Smooth muscle cell (in vitro differentiated cells): ENCODE measurements at regions not wholly inside any gene's neighbourhood (a gene's known extent, or its start where the extent isn't known, plus 50 kb on each side); places are given as distances from the start of the nearest gene placed in this dataset.

Experiments used
- DNase-seq: peaks from one replicate; lab custom pipeline; 2025; ENCODE audit not compliant: unreplicated experiment; lab: John Stamatoyannopoulos, UW
- H2AFZ ChIP-seq: fragments of 200-600 bp; sonication (generic); 2 replicates; pipeline ENCODE4 v1.6.0; 2016; ENCODE audit warnings: antibody characterized with exemption, low read depth, mild to moderate bottlenecking
- H3F3A ChIP-seq: fragments of 200-600 bp; sonication (generic); 2 replicates; pipeline ENCODE4 v1.6.0; 2017; ENCODE audit warnings: antibody characterized with exemption, low read depth
- H3K27ac ChIP-seq: fragments of 200-600 bp; sonication (generic); 2 replicates; pipeline ENCODE4 v1.5.1; 2016; ENCODE audit warnings: low read depth, mild to moderate bottlenecking
- H3K27me3 ChIP-seq: fragments of 200-600 bp; sonication (generic); 2 replicates; pipeline ENCODE4 v1.6.1; 2016; ENCODE audit warnings: low read depth, mild to moderate bottlenecking
- H3K36me3 ChIP-seq: fragments of 200-600 bp; sonication (generic); 2 replicates; pipeline ENCODE4 v1.5.1; 2016; ENCODE audit warnings: low read depth
- H3K4me1 ChIP-seq: fragments of 200-600 bp; sonication (generic); 2 replicates; pipeline ENCODE4 v1.5.1; 2016; ENCODE audit warnings: low read depth
- H3K4me2 ChIP-seq: fragments of 200-600 bp; sonication (generic); 2 replicates; pipeline ENCODE4 v1.6.0; 2016; ENCODE audit warnings: mild to moderate bottlenecking
- H3K4me3 ChIP-seq: fragments of 200-600 bp; sonication (generic); 2 replicates; pipeline ENCODE4 v1.5.1; 2016; ENCODE audit warnings: mild to moderate bottlenecking
- H3K79me2 ChIP-seq: fragments of 200-600 bp; sonication (generic); 2 replicates; pipeline ENCODE4 v1.6.0; 2016; ENCODE audit warnings: low read depth, mild to moderate bottlenecking
- H3K9ac ChIP-seq: fragments of 200-600 bp; sonication (generic); 2 replicates; pipeline ENCODE4 v1.6.0; 2016; ENCODE audit warnings: low read depth
- H3K9me3 ChIP-seq: fragments of 200-600 bp; sonication (generic); replicated peaks from 2 replicates; pipeline ENCODE4 v1.5.1; 2016; ENCODE audit warnings: low read depth
- H4K20me1 ChIP-seq: fragments of 200-600 bp; sonication (generic); 2 replicates; pipeline ENCODE4 v1.6.0; 2016; ENCODE audit warnings: low read depth
- WGBS: methylation state at CpG from one replicate; pipeline ENCODE4 v1.1.7; 2016; ENCODE audit warnings: low lambda C conversion rate; 5-methylcytosine and 5-hydroxymethylcytosine counted together
- TF ChIP-seq, protein P1 (sequence below): fragments of 200-600 bp; sonication (generic); IDR thresholded peaks from 2 replicates; pipeline ENCODE4 v1.5.1; 2017; ENCODE audit warnings: borderline replicate concordance, mild to moderate bottlenecking, antibody characterized with exemption; ENCODE audit not compliant: insufficient read depth, poor library complexity, severe bottlenecking

DNA sequence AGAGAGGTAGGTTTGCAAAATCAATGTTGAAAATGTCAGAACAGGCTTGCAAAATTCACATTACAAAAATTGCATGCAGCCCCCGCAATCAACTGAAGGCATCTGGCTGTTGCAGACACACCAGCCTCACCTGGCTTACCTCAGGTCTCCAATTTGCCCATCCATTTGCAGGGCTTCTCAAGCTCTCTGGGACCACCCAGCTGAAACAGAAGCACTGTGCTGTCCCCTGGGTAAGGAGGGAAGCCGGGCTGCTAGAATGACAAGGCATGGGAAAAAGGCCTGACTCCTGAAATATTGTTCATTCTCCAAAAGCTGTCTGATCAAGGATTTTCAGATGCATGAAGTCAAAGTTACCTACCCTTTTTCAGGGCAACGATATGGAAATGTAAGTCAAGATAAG is 52.6 kb upstream of the CD93 start:
- H2AFZ ChIP-seq: no peak overlapping the region
- WGBS: 95% methylated on average over 3 of the region's 3 CpGs
- no peaks in the 10 kb centered on the region for H3K27me3 ChIP-seq
- no peak overlapping the region for H3K27ac ChIP-seq
- no peak overlapping the region for H3K4me2 ChIP-seq
- H3F3A ChIP-seq: peaks cover 5% of the 10 kb centered on the region
- DNase-seq: no peak
- TF ChIP-seq, protein P1, sequence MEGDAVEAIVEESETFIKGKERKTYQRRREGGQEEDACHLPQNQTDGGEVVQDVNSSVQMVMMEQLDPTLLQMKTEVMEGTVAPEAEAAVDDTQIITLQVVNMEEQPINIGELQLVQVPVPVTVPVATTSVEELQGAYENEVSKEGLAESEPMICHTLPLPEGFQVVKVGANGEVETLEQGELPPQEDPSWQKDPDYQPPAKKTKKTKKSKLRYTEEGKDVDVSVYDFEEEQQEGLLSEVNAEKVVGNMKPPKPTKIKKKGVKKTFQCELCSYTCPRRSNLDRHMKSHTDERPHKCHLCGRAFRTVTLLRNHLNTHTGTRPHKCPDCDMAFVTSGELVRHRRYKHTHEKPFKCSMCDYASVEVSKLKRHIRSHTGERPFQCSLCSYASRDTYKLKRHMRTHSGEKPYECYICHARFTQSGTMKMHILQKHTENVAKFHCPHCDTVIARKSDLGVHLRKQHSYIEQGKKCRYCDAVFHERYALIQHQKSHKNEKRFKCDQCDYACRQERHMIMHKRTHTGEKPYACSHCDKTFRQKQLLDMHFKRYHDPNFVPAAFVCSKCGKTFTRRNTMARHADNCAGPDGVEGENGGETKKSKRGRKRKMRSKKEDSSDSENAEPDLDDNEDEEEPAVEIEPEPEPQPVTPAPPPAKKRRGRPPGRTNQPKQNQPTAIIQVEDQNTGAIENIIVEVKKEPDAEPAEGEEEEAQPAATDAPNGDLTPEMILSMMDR: no peak
- H4K20me1 ChIP-seq: no peaks in the 10 kb centered on the region
- H3K79me2 ChIP-seq: no peaks in the 10 kb centered on the region
- no peak overlapping the region for H3K9ac ChIP-seq
- H3K9me3 ChIP-seq: no peaks in the 10 kb centered on the region
- no peak overlapping the region for H3K4me3 ChIP-seq
- H3K4me1 ChIP-seq: peaks cover 3% of the 10 kb centered on the region
- H3K36me3 ChIP-seq: no peaks in the 10 kb centered on the region

DNA sequence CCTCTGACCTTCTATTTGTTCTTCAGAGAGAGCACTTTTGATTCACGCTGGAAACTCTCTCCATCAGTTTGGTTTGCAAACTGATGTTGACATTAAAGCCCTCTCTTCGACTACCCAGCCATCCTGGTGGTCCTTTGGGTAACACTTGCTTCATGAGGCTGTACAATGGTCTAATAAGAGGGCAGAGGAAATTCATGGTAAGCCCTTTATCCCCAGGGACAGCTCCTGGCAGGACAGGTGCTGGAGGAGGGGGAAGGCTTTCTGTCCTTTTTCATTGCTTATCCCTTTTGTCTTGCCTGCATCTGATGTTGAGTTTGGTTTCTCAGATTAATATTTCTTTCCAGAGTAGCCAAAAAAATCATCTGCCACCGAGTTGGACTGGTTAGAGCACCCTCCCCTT is 52.1 kb upstream of the CD93 start:
- Histone ChIP-seq H3K9ac (no peak overlapping the region), H3K36me3 (no peaks in the 10 kb centered on the region), H3F3A (peaks cover 5% of the 10 kb centered on the region), H3K79me2 (no peaks in the 10 kb centered on the region), H3K4me2 (no peak overlapping the region), H3K27me3 (no peaks in the 10 kb centered on the region), H3K4me3 (no peak overlapping the region), H4K20me1 (no peaks in the 10 kb centered on the region), H3K27ac (no peak overlapping the region), H3K9me3 (no peaks in the 10 kb centered on the region), H3K4me1 (peaks cover 3% of the 10 kb centered on the region), H2AFZ (no peak overlapping the region)
- no peak for DNase-seq
- WGBS: 91% methylated on average over 3 of the region's 3 CpGs
- TF ChIP-seq, protein P1: no peak

DNA sequence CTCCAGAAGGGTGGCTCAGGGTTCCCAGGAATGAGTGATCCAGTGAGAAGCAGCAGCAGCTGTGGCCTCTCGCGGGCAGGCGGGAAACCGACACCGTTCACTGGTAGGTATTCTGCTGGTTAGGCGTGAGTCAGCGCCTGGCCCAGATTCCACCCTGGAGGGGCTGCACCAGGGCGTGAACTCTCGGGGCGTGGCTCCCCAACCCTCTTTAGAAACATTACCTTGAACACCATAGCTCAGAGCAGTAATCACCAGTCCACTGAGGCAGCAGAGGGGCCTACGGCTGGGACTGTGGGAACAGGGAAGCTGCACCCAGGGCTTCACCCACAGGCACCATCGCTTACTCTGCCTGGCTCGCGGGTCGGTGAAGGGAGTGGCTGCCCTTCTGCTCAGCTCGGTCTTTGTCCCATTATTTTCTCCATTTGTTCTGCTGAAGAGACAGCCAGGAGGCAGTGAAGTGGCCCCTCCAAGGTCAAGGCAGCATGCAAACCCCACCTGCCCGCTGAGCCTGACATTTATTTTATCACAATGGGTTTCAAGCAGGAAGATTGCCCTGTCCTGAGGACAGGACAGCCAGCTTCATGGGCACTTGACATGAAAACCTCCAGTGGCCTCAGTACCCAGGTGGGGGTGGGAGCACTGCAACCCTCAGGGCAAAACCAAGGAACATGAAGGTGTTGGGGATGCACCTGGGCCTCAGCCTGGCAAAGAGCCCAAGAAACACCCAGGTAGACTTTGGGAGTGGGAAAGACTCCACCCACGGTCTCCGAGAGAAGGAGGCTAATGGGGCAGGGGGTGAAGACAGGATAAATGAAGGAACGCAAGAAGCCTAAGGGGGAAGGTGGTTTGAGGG is 51.0 kb upstream of the CD93 start:
- Histone ChIP-seq H3F3A (peaks cover under 1% of the 10 kb centered on the region), H3K36me3 (no peaks in the 10 kb centered on the region), H3K27me3 (no peaks in the 10 kb centered on the region), H3K9me3 (no peaks in the 10 kb centered on the region), H4K20me1 (no peaks in the 10 kb centered on the region), H3K4me2 (no peak overlapping the region), H3K9ac (no peak overlapping the region), H3K4me1 (no peaks in the 10 kb centered on the region), H3K27ac (no peak overlapping the region), H3K79me2 (no peaks in the 10 kb centered on the region), H3K4me3 (no peak overlapping the region), H2AFZ (no peak overlapping the region)
- TF ChIP-seq, protein P1: no peak
- WGBS: 90% methylated on average over 20 of the region's 20 CpGs
- no peak for DNase-seq
